Panc1 (cell line): ENCODE measurements at regions not wholly inside any gene's neighbourhood (a gene's known extent, or its start where the extent isn't known, plus 50 kb on each side); places are given as distances from the start of the nearest gene placed in this dataset.

ENCODE experiments used
- CTCF ChIP-seq: fragments of 450-650 bp; IDR thresholded peaks from 2 replicates; pipeline ENCODE4 v1.5.1; 2017; ENCODE audit warnings: mild to moderate bottlenecking
- POLR2AphosphoS5 ChIP-seq: IDR thresholded peaks from 2 replicates; pipeline ENCODE4 v1.6.1; 2012; ENCODE audit warnings: mild to moderate bottlenecking, low read depth, low read length, moderate library complexity

GRCh38 chr18:78140294-78140693 lies 839.3 kb upstream of the SALL3 start:
- TF ChIP-seq CTCF (no peak), POLR2AphosphoS5 (no peak)
